ENCODE measurements at regions not wholly inside any gene's neighbourhood (a gene's known extent, or its start where the extent isn't known, plus 50 kb on each side); places are given as distances from the start of the nearest gene placed in this dataset.

DNA sequence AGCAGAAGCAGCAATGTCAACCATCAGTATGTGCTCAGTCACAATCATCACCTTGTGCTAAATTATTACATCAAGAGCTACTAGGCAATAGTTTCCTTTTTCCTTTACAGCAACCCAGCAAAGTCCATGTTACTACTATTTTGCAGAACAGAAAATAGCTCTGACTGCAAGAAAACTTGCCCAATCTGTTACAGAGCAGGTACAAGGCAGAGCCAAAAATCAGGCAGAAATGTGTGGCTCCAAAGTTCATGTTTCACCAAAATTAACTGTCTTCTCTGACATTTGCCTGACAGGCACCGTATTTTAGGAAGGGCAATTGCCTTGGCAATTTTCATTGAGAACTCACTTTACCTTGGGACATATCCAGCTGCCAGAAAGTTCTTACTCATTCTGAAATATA is 177.6 kb upstream of the TMTC4 start (continued):
- TF ChIP-seq, protein P1, sequence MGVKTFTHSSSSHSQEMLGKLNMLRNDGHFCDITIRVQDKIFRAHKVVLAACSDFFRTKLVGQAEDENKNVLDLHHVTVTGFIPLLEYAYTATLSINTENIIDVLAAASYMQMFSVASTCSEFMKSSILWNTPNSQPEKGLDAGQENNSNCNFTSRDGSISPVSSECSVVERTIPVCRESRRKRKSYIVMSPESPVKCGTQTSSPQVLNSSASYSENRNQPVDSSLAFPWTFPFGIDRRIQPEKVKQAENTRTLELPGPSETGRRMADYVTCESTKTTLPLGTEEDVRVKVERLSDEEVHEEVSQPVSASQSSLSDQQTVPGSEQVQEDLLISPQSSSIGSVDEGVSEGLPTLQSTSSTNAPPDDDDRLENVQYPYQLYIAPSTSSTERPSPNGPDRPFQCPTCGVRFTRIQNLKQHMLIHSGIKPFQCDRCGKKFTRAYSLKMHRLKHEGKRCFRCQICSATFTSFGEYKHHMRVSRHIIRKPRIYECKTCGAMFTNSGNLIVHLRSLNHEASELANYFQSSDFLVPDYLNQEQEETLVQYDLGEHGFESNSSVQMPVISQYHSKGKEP (CRISPR knock-in tag; IDR thresholded peaks at IDR 0.05): no peak
- TF ChIP-seq SRF (IDR thresholded peaks at IDR 0.05; ENCODE audit: low read depth, low read length): no peak
- TF ChIP-seq ZNF644 (CRISPR knock-in tag; IDR thresholded peaks at IDR 0.05; ENCODE audit: low read depth): no peak
- TF ChIP-seq, protein P2, sequence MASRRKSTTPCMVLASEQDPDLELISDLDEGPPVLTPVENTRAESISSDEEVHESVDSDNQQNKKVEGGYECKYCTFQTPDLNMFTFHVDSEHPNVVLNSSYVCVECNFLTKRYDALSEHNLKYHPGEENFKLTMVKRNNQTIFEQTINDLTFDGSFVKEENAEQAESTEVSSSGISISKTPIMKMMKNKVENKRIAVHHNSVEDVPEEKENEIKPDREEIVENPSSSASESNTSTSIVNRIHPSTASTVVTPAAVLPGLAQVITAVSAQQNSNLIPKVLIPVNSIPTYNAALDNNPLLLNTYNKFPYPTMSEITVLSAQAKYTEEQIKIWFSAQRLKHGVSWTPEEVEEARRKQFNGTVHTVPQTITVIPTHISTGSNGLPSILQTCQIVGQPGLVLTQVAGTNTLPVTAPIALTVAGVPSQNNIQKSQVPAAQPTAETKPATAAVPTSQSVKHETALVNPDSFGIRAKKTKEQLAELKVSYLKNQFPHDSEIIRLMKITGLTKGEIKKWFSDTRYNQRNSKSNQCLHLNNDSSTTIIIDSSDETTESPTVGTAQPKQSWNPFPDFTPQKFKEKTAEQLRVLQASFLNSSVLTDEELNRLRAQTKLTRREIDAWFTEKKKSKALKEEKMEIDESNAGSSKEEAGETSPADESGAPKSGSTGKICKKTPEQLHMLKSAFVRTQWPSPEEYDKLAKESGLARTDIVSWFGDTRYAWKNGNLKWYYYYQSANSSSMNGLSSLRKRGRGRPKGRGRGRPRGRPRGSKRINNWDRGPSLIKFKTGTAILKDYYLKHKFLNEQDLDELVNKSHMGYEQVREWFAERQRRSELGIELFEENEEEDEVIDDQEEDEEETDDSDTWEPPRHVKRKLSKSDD (CRISPR knock-in tag; IDR thresholded peaks at IDR 0.05; ENCODE audit: low read depth): no peak
- TF ChIP-seq ATF7 (IDR thresholded peaks at IDR 0.05): no peak
- no peak for TF ChIP-seq ATF7 (CRISPR knock-in tag; IDR thresholded peaks at IDR 0.05)
- no peak for TF ChIP-seq SMC3 (IDR thresholded peaks at IDR 0.05; ENCODE audit: low read length)
- no peak for TF ChIP-seq ESRRA (CRISPR knock-in tag; IDR thresholded peaks at IDR 0.05; ENCODE audit: low read depth)
- TF ChIP-seq ZNF354B (CRISPR knock-in tag; IDR thresholded peaks at IDR 0.05): no peak
- TF ChIP-seq FOXP1 (IDR thresholded peaks at IDR 0.05): no peak
- TF ChIP-seq FOXP1 (CRISPR knock-in tag; IDR thresholded peaks at IDR 0.05): no peak
- TF ChIP-seq SMAD9 (CRISPR knock-in tag; IDR thresholded peaks at IDR 0.05): no peak
- no peak for TF ChIP-seq GLI4 (CRISPR knock-in tag; IDR thresholded peaks at IDR 0.05; ENCODE audit: borderline replicate concordance)
